ENCODE measurements at regions not wholly inside any gene's neighbourhood (a gene's known extent, or its start where the extent isn't known, plus 50 kb on each side); places are given as distances from the start of the nearest gene placed in this dataset.

- POLR2A ChIA-PET (ENCODE audit: low non-redundant PET) = no interaction called here
- no peak overlapping the region for H3K27ac ChIP-seq
- CTCF ChIA-PET = no interaction called here
- no peak for TF ChIP-seq CTCF (conservative IDR thresholded peaks at IDR 0.05; ENCODE audit: low read depth)
- no peak for DNase-seq (ENCODE audit: low spot score)
These were observed 419.9 kb downstream of the STK39 start for GRCh38 chr2:167827352-167828097.

GRCh38 chr2:167826906-167827305 is 420.5 kb downstream of the STK39 start:
- no peak overlapping the region for H3K27ac ChIP-seq
- no peak for DNase-seq (ENCODE audit: low spot score)
- no peak for TF ChIP-seq CTCF (conservative IDR thresholded peaks at IDR 0.05; ENCODE audit: low read depth)
- CTCF ChIA-PET = no interaction called here
- POLR2A ChIA-PET (ENCODE audit: low non-redundant PET) = no interaction called here

- no peak for TF ChIP-seq CTCF (conservative IDR thresholded peaks at IDR 0.05; ENCODE audit: low read depth)
- no peak overlapping the region for H3K27ac ChIP-seq
- ChIA-PET POLR2A (ENCODE audit: low non-redundant PET) (no interaction called here), CTCF (no interaction called here)
- DNase-seq (ENCODE audit: low spot score) = no peak
These were observed 421.7 kb downstream of the STK39 start for GRCh38 chr2:167825664-167826063.

GRCh38 chr2:167822690-167823465 is 424.5 kb downstream of the STK39 start:
- CTCF ChIA-PET = interaction anchor here (0.6 to 0.8 kb wide), 2 partner anchors 46 to 1950 kb away, joined by 3 to 5 read pairs; no protein-coding TSS in a partner anchor
- POLR2A ChIA-PET (ENCODE audit: low non-redundant PET) = no interaction called here
- TF ChIP-seq CTCF (conservative IDR thresholded peaks at IDR 0.05; ENCODE audit: low read depth) = no peak
- DNase-seq (ENCODE audit: low spot score) = no peak
- no peak overlapping the region for H3K27ac ChIP-seq

GRCh38 chr2:167820488-167820887 is 426.9 kb downstream of the STK39 start:
- CTCF ChIA-PET = no interaction called here
- TF ChIP-seq CTCF (conservative IDR thresholded peaks at IDR 0.05; ENCODE audit: low read depth) = no peak

GRCh38 chr2:167818521-167818920 is 428.9 kb downstream of the STK39 start:
- ChIA-PET POLR2A (ENCODE audit: low non-redundant PET) (no interaction called here), CTCF (no interaction called here)
- TF ChIP-seq CTCF (conservative IDR thresholded peaks at IDR 0.05; ENCODE audit: low read depth) = no peak
- H3K27ac ChIP-seq = no peak overlapping the region
- DNase-seq (ENCODE audit: low spot score) = no peak

More at GRCh38 chr2:167820488-167820887, 426.9 kb downstream of the STK39 start:
- DNase-seq (ENCODE audit: low spot score) = no peak
- no peak overlapping the region for H3K27ac ChIP-seq
- POLR2A ChIA-PET (ENCODE audit: low non-redundant PET) = no interaction called here
